ENCODE measurements at regions not wholly inside any gene's neighbourhood (a gene's known extent, or its start where the extent isn't known, plus 50 kb on each side); places are given as distances from the start of the nearest gene placed in this dataset.

GRCh38 chr3:118406562-118406961 lies 628.1 kb downstream of the IGSF11 start:
- no peak for DNase-seq

GRCh38 chr3:118408431-118408830 lies 626.2 kb downstream of the IGSF11 start:
- no peak for DNase-seq

GRCh38 chr3:118412503-118412902 lies 622.1 kb downstream of the IGSF11 start:
- no peak for DNase-seq

DNA sequence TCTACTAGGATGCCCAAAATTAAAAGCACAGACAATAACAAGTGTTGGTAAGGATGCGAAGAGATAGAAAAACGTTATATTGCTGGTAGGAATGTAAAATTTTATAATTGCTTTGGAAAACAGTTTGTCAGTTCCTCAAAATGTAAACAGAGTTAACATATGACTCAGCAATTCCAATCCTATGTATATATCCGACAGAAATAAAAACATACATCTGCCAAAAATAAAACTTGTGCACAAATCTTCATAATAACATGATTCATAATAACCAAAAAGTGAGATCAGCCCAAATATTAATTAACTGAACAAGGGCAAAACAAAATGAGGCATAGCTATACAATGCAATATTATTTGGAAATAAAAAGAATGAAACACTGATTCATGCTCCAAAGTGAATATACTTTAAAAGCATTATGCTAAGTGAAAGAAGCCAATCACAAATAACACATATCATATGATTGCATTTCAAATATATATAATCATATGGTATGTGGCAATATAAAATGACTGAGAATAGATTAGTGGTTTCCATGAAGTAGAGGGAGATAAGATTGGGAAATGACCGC lies 609.3 kb downstream of the IGSF11 start:
- no peak for DNase-seq

GRCh38 chr3:118433825-118434224 lies 600.8 kb downstream of the IGSF11 start:
- no peak for DNase-seq

- no peak for DNase-seq
Observed at GRCh38 chr3:118435851-118436350, 598.7 kb downstream of the IGSF11 start.

DNA sequence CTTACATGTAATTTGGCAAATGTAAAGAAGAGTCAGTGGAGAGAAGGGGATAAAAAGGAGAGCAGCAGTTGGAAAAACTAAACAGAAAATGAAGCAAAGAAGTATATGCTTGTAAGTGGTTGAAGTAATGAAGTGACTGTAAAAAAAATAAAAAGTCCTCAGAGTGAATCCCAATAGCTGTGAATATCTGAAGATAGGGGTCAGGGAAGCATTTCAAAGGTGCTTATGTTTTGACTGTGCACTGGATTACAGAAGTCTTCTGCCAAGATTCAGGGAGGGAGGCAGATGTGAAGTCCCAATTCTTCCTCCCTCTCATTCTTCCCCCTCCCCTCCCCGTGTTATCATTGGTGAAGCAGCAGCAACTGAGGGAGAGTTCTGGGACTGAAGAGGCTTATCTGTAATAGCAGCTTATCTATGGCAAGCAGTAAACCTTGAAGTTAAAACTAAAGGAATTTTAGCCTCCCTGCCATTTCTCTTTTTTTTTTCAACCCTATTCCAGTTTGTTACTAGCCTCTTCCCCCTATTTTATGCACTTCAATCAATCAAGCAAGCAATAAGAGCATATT lies 597.9 kb downstream of the IGSF11 start:
- no peak for DNase-seq

- DNase-seq, result no peak
Observed at GRCh38 chr3:118445036-118445435, 589.6 kb downstream of the IGSF11 start.

GRCh38 chr3:118447339-118447738 lies 587.3 kb downstream of the IGSF11 start:
- DNase-seq, result no peak

- no peak for DNase-seq
Observed at GRCh38 chr3:118466795-118467330, 567.8 kb downstream of the IGSF11 start.

DNA sequence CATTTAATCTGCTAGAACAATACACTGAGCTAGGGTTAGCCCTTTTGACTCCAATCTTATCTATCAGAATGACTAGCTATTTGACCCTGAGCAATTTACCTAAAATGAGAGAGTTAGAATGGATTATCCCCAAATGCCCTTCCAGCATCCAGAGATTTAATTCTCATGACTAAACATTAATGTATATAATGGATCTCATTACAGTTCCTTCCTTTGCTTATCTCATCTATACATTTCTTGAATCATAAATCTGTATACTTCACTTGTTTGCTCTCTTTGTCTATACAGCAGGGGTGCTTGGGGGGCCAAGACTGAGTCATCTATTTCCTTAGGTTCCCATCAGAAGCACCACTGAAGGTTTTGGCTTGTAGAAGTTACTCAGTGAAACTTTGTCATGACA lies 565.8 kb downstream of the IGSF11 start:
- no peak for DNase-seq

GRCh38 chr3:118472586-118472985 lies 562.1 kb downstream of the IGSF11 start:
- no peak for DNase-seq

- no peak for DNase-seq
Observed at GRCh38 chr3:118473343-118473742, 561.3 kb downstream of the IGSF11 start.

- no peak for DNase-seq
Observed at GRCh38 chr3:118476885-118477618, 557.6 kb downstream of the IGSF11 start.

DNA sequence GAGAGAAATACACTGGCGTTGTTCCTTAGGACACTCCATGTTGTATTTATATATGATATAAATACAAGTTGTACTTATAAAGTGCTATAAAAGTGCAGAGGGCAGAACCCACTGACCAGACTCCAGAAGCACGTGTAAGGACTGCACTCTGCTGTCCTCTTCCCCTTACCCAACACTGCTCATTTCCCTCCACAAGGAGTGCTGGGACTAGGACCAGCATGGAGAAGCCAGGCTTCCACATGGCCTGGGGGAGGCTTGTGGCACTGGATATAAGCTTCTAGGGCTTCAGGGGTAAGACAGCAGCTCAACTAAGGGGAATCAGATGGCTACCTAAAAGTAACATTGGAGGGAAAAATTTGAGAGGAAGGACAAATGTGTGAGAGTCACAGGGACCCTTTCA lies 556.9 kb downstream of the IGSF11 start:
- DNase-seq, result no peak

- DNase-seq, result no peak
Observed at GRCh38 chr3:118478706-118479276, 555.9 kb downstream of the IGSF11 start.

- DNase-seq, result no peak
Observed at GRCh38 chr3:118479376-118479775, 555.3 kb downstream of the IGSF11 start.

DNA sequence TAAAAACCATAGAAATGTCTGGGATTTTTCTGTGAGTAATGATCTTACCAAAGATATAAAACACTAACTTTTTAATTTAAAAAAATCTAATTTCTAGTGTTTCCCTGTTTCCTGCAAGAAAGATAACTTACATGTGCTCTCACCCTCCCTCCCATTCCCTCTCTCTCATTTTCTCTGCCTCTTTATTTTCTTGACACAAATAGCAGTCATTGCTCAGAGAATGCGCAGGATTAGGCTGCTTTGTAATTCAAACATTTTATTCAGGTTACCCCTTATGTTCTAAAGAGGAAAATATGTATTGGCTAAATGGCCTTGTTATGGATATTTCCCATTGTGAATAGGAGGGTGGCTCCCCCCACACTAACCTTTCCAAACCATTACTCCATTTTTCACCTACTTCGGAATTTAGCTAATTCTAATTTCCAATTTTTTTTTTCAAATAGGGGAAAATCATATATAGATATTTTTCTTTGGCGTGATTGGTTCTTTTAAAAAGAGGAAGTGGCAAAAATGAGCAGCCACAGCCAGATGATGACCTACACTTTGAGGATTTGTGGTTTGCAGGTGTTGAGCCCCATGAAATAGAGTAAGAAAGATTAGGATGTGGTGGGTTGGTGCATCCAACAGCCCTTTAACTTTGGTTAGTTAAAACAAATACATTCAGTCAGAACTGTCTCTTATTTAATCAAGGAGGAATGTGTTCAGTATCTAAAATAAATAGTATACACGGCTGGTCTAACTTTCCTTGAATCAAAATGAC lies 554.4 kb downstream of the IGSF11 start:
- DNase-seq, result no peak

DNA sequence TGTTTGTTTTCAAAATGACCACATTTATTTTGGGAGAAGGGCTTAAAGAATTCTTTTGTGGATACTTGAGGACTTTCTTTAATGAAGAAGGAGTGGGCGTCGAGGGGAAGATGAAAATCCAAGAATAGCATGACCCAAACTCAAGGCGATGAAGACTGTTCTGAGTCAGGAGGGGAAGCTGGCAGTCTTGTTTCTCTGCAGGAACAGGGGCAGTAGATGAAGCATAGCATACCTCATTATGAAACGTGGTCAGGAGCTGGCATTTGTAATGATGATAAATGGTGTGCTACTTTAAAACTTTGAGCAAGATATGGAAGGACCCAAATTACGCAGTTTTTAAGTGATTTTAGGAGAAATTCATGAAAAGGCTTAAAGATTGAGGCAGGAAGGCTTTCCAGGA lies 549.0 kb downstream of the IGSF11 start:
- no peak for DNase-seq

- no peak for DNase-seq
Observed at GRCh38 chr3:118487734-118488133, 546.9 kb downstream of the IGSF11 start.

DNA sequence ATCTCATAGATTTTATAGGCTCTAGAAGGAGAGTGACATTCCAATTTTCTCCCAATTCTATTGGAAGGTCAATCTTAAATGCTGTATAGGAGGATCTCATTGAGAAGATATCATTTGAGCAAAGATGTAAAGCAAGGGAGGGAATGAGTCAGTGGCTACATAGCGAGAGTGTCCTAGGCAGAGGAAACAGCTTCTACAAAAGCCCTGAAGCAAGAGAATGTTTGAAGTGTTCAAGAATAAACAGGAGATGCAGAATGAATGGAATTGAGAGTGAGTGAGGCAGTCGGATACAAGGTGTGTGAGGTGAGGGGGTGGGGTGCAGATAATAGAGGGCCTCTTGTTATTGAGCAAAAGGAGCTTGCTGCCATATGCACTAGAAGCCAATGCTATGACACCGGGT lies 545.9 kb downstream of the IGSF11 start:
- no peak for DNase-seq

DNA sequence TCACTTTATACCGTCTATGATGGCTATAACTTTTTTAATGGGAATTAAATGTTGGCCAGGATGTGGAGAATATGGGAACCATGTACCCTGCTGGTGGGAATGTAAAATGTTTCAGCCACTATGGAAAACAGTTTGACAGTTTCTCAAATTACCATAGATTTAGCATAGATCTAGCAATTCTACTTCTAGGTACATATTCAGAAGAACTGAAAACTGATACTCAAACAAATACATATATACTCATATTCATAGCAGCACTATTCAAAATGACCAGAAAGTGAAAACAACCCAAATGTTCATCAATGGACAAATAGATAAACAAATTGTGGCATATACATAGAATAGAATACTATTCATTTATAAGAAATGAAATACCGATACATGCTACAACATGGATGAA lies 539.4 kb downstream of the IGSF11 start:
- DNase-seq, result no peak

GRCh38 chr3:118497274-118497673 lies 537.4 kb downstream of the IGSF11 start:
- no peak for DNase-seq
